HG03432 (cell line): ENCODE measurements at regions not wholly inside any gene's neighbourhood (a gene's known extent, or its start where the extent isn't known, plus 50 kb on each side); places are given as distances from the start of the nearest gene placed in this dataset.
"Not testable (repeated sequence)": the region's sequence is repeated elsewhere in the genome, so short reads cannot be mapped to it uniquely, and the experiment has no call there.

Experiments used
- ATAC-seq: cut with Tn5 transposase; IDR thresholded peaks from one replicate; pipeline ENCODE4 v1.9.1; 2021; ENCODE audit warnings: mild to moderate bottlenecking, moderate library complexity; ENCODE audit not compliant: unreplicated experiment

DNA sequence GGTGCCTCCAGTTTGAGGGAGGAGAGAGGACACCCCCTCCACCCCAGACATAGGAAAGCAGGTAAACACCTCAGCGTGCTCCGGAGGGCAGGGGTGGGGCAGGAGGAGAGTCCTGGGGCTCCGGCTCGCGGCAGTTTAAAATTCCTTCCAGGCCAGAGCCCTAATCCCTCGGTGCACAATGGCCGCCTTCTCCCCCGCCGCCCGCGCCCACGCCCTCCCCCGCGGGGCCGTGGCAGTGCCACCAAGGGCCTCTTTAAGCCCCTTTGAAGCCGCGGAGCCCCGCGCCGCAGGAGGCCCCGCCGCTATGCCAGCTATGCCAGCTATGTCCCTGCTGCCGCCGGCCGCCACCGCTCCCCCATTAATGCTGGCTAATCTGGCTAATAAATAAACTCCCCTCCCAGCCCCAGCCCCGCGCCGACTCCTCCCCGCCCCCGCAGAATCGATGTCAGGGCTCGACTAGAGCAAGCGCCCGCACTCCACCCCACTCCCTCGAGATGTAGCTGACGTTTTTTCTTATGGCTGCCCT is 125.1 kb downstream of the MRPL14 start:
- ATAC-seq = peak; percentile 4

DNA sequence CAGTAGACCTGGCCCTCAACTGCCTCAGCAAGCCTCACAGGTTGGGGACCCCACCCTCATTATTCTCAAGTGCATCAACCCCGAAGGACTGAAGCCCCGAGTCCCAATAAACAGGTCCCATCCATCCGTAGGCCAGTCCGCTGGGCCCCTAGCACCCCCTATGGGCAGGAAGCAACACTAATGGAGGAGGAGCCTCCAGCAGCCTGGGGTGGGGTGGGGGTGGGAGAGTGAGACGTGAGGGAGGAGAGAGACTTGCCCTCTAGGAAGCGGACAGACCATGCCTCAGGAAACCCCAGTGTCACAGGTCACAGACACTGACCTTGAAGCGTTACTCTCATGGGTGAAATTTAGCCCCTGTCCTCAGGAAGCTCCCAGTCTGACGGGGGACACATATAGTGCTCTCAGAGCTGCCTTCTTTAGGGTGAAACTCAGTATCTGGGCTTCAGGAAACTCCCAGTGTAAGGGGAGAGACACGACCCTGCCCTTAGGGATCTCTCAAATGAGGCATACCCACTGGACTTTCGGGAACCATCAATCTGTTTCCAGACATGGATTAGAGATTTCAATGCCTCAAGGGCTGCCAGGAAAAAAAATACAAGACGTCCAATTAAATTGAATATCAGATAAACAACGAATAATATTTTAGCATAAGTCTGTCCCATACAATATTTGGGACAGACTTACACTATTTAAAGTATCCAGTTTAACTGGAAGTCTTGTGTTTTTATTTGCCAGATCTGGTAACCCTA is 125.8 kb downstream of the MRPL14 start:
- ATAC-seq = peak; percentile 28

DNA sequence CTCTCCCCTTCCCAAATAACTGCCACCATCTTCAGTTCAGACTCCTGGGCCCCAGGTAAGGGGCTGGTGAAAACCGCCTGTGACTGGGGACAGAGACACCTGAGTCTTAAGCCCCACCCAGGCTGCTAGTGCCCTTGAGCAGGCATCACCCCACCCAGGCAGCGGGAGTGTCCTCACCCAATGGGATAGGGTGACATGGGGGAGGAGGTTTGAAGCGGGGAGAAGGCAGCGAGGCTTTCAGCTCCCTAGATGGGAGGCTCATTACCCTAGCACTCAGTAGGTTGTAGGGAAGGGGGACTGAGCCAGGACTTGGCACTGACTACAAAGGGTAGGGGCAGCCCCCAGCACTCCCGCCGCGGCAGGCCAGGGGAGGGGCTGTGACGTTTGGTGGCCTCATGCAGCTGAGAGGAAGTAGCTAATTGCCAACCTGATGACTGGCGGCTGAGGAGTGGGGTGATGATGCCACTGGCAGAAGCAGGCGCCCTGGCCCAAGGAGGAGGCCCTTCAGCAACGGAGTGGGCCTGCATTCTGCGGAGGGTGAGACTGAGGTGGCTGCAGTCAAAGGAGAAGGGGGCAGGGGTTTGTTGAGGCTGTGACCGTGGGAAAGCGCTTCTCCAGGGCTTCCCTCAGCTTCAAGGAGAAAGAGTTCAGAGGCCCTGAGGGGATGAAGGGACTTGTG is 126.9 kb downstream of the MRPL14 start:
- peak; percentile 64 for ATAC-seq

DNA sequence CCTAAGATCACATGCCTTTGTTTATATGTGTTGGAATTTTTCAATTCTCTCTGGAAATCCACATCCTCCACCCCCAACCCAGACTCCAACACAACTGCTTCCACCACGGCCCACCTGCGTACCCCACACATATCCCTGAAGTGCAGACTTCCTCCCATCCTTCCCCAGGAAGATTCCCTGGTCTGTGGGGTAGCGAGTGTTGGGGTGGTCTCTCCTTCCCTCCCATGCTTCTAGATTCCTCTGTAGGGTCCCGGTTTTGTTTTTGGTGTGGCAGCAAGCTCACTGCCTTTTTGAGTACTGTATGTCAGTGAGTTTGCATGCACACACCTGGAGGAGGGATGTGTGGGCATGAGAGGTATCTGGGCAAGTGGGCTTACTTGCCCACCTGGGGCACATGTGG is 127.6 kb downstream of the MRPL14 start:
- no peak for ATAC-seq

DNA sequence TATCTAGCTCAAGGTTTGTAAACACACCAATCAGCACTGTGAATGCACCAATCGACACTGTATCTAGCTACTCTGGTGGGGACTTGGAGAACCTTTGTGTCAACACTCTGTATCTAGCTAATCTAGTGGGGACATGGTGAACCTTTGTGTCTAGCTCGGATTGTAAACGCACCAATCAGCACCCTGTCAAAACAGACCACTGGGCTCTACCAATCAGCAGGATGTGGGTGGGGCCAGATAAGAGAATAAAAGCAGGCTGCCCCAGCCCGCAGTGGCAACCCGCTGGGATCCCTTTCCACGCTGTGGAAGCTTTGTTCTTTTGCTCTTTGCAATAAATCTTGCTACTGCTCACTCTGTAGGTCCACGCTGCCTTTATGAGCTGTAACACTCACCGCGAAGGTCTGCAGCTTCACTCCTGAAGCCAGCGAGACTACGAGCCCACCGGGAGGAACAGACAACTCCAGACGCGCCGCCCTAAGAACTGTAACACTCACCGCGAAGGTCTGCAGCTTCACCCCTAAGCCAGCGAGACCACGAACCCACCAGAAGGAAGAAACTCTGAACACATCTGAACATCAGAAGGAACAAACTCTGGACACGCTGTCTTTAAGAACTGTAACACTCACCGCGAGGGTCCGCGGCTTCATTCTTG is 128.5 kb downstream of the MRPL14 start:
- ATAC-seq = not testable (repeated sequence)

DNA sequence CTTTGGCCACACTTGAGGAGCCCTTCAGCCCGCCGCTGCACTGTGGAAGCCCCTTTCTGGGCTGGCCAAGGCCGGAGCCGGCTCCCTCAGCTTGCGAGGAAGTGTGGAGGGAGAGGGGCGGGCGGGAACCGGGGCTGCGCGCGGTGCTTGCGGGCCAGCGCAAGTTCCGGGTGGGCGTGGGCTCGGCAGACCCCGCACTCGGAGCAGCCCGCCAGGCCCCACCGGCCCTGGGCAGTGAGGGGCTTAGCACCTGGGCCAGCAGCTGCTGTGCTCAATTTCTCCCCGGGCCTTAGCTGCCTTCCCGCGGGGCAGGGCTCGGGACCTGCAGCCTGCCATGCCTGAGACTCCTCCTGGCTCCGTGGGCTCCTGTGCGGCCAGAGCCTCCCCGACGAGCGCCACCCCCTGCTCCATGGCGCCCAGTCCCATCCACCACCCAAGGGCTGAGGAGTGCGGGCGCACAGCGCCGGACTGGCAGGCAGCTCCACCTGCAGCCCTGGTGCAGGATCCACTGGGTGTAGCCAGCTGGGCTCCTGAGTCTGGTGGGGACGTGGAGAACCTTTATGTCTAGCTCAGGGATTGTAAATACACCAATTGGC is 129.2 kb downstream of the MRPL14 start:
- ATAC-seq = not testable (repeated sequence)

DNA sequence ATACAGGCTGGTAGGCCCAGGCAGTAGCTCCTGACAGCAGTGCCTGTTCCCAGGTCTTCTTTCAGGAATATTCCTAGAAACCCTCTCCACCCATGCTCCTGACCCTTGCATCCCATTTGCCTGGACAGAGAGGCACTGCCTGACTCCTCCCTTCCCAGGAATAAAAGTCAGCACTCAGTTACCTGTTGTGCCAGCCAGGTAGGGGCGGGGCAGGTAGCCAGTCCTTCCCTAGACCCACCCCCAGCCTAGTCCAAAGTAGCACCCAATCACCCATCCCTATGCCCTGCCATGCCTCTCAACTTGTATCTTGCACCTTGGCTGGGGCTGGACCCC is 129.9 kb downstream of the MRPL14 start:
- ATAC-seq = no peak

DNA sequence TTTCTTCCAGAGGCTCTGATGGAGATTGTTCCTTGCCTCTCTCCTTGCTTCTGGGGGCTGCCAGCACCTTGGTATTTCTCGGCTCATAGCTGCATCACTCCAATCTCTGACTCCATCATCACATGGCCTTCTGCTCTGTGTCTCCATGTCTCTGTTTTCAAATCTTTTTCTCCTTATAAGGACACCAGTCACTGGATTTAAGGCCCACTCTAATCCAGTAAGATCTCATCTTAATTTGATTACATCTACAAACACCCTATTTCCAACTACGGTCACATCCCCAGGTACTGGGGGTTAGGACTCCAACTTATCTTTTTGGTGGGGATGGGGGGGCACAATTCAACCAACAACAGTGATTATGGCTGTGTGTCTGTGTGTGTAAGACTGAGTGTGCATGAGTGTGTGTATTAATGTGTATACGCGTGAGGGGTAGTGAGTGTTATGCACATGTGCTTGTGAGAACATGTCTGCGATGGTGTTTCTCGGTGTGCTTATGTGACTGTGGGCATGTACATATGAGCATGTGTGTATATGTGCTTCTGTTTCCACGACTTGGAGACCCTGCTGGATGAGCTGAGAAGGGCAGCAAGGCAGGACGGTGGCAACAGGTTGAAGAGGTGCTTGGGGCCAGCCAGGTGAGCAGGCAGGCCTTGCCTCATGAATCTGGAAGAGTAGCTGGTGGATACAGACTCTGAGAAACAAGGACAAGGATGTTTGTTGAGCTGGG is 130.5 kb downstream of the MRPL14 start:
- no peak for ATAC-seq

DNA sequence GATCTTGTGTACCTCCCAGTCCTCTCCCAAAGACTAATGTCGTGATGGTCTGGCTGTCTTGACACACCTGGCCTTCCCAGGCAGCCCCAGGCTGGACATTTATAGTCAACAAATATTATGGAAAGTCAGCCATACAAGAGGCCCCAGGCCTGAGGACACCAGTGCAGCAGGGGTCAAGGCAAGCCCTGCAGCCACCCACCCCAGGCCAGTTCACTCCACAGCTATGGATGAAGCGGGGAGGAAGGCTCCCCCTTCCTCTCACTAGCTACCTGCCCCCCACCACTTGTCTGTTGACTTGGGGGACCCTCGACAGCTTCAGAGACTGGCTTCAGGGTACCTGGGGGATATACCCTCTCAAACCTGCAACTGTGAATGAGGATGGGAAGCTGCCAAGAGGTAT is 132.1 kb downstream of the MRPL14 start:
- no peak for ATAC-seq

DNA sequence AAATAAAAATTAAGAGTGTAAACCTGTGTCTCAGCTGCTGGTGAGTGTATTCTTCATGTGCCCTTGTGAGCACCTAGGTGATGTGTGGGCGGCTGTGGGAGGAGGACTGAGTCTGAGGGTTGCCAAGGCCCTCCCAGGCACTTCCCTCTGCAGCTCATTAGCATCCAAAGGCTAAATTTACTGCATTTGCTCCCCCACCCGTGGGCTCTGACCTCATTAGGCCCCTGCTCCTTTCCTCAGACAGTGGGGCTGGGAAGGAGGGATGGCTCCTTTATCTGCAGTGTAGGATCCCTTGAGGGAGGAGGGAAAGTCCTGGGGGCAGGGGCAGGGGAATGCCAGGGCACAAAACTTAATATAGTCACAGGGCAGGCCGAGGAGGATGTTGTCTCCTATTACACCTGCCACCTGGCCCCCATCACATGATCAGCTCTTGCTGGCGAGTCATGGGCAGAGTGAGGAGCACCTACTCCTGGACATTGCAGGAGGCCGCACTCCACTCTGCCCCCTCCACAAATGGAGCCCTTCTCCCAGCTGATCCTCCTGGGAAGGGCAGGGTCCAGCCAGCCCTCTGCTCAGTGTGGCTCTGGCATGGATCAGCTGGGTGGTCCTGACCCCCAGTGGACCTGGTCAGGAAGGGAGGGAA is 133.2 kb downstream of the MRPL14 start:
- no peak for ATAC-seq

DNA sequence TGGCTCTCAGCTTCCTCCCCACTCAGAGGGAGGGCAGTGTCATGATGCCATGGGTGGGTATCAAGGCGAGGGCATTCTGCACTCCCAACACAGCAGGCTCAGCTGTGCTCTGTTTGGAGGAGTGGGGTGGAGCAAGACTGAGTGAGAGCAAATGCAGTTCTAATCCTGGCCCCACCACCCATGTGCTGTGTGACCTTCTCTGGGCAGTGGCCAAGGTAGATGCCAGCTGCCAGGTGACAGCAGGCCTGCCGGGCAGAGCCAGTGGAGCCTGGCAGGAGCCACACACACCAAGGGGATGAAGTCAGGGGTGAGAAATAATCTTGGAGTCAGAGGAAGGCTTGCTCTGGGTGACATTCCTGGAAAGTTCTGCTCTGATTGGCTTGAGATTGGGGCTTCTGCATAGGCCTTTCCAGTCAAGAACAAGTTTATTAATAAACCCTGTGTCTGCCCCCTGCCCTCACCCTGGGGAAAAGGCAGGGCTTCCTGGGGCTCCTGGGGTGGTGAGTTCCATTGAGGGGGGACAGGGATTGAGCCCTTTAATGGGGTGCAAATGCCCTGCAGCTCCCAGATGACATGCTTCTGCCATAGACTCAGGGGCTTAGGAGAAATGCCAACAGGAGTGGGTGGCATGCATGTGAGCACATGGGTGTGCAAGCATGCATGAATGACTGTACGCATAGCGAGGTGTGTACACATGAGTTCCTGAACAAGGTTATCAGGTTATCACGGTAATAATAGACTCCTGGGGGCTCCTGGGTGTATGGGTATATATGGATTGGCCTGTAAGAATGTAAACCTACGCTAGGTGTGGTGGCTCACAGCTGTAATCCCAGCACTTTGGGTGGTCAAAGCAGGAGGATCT is 134.2 kb downstream of the MRPL14 start:
- no peak for ATAC-seq

DNA sequence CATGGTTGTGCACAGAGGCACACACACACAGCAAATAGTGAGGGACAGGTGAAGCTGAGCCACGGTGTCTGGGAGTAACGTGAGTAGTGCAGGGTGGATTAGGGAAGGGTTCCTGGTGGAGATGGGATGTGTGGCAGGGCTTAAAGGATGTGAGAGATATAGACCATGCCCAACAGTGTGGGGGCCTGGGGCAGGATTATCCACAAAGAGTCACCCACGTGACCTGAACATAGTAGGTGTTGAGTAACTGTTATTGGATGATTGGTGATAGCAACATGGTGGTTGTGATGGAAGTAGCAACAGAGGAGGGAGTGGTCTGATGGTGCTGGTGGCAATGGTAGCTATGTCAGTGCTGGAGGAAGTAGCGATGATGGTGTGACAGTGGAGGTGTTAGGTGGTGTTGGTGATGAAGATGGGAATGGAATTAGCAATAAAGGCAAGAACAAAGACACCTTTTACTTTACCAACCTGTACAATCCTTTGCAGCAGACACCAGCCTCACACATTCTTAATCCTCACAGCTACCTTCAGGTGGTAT is 135.1 kb downstream of the MRPL14 start:
- no peak for ATAC-seq

DNA sequence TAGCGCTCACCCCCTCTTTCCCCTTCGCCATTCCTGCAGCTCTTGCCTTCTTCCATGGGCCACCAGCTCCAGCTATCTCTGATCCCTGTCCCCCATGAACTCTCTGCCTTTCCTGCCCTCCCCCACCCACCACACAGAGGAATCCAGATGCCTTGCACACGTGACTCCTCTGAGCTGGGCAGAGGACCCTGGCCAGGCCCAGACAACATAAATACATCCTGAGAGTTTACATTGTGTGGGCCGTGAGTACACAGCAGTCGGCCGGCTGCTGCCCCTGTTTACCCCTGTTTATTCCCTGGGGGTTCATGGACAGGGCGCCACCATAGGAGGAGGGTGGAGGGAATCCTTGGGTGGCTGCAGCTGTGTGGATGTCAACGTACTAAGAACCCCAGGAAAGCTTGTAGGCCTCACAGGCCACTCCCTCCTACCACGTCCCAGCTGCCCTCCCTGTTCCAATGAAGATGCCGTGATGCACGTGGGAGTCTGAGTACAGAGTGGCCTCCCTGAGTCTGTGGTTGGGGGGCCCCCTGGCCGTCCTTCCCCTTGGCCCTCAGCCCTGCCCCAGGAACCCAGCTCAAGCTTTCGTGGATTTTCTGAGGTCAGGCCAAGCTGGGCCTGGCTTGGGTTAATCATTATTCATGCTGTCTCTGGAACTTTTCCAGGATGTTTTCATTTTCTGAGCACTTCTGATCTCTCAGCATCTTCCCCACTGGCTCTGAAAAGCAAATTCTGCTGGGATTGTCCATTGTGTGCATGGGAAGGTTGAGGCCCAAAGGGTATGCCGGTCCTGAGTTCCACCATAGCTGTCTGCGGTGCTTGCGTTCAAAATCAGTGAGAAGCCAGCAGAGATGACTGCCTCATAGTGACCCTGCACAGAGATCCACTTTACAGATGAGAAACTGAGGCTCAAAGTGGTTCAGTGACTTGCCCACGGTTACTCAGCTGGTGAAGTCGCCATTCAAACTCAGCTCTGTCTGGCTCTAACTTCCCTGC is 136.3 kb downstream of the MRPL14 start:
- ATAC-seq = no peak

DNA sequence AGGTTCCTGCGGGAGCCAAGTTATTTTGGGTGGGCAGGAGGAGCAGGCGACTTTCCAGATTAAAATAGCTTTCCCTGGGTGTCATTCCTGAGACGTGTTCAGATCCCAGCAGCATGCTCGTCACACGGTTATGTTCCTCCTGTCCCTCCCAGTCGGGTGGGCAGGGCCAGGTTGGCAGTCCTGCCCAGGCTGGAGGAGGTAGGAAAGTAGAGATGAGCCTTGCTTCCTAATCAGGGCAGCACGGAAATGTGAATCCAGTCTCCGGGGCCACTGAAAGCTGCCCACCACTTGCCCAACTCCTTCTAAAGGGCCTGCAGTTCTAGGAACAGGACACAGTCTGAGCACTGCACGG is 137.0 kb downstream of the MRPL14 start:
- no peak for ATAC-seq

DNA sequence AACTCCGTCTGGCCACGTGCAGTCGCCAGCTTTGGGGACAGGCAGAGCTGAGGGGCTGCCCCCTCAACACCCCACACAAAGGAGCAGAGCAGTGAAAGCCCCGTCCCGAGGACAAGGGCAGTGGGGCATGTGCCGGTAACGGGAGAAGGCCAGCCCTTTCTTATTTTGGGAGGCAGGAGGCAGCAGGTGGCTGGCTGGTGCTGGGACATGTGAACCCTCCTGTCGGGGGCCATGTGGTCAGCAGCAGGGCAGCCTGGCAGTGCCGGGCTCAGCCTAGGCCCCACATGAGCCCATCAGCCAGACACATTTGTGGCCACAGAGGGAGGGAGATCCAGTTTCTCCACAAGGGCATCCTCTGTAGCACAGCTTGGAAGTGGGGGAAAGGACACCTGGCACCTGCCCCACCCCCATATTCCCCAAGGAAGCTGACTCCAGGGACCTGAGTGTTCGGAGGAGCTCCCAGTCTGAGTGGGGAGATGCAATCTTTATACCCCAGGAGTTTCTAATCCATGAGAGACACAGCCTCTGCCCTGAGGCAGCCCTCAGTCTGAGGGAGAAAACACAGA is 137.6 kb downstream of the MRPL14 start:
- no peak for ATAC-seq

DNA sequence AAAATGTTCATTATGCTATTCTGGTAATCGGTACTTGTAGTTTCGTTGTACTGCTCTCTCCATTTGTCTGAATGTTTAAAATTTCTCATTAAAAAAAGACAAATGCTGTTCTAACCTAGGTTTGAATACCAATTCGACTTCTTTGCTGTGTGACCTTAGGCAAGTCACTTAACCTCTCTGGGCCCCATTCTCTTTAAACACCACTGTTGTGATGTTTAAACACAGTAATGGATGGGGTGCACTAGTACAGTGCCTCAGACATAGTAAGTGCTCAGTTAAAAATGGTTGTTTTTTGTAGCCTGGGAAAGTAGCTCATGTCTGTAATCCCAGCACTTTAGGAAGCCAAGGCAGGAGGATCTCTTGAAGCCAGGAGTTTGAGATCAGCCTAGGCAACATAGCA is 138.5 kb downstream of the MRPL14 start:
- ATAC-seq = no peak

DNA sequence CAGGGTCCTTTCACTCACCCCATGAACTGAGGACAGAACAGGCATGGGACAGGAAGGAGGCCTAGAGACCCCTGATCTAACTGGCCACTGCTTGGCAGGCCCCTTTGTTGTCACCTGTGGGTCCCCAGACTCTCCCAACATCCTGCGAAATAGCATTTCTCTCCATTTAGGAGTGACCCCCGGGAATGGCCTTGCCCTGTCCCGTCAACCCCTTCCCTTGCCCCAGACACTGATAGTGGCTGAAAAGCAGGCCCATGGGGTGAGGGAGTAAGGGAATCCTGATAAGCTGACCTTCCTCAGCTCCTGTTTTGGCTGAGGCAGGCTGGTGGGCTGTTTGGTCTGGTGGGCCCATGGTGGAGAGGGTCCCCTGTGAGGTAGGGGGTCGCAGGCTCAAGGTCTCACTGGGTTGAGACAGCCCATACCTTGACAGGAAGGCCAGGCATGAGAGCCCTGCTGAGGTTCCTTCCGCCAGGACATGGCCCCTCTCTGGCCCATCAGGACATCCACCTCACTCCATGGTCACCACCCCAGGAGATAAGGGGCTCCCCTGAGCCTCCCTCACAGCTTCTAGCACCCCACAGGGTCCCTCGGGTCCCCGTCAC is 139.3 kb downstream of the MRPL14 start:
- no peak for ATAC-seq
